Activated CD4-positive, alpha-beta T cell treated with anti-CD3 and anti-CD28 coated beads, Interleukin-10, Interleukin-2, amounts not matched to agents 100 ng/mL and 50 ng/mL, durations not matched to agents 16 hours and 8 hours (primary cell): ENCODE measurements at regions not wholly inside any gene's neighbourhood (a gene's known extent, or its start where the extent isn't known, plus 50 kb on each side); places are given as distances from the start of the nearest gene placed in this dataset.

ENCODE experiments used
- DNase-seq: peaks from one replicate; pipeline ENCODE4 v3.0.0-alpha.2; 2020

- DNase-seq: no peak
Observed at GRCh38 chr2:234834228-234834923, 117.4 kb upstream of the SH3BP4 start.

DNA sequence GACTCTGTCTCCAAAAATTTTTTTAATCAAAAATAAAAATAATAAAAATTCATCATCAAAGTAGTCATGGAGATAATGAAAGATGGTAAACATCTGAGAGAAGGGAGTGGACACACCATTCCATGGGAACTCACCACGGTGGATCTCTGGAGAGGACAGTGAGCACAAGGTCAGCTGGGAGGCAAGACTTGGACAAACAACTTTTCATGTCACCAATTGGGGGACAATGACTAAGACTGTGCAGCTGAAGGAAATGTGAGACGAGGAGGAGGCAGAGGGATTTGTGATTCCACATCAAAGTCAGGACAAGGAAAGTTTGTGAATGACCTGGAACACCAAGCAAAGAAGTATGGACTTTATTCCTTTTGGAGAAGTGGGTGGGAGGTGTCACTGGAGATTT lies 121.0 kb upstream of the SH3BP4 start:
- no peak for DNase-seq

- no peak for DNase-seq
Observed at GRCh38 chr2:234829074-234829455, 122.8 kb upstream of the SH3BP4 start.

DNA sequence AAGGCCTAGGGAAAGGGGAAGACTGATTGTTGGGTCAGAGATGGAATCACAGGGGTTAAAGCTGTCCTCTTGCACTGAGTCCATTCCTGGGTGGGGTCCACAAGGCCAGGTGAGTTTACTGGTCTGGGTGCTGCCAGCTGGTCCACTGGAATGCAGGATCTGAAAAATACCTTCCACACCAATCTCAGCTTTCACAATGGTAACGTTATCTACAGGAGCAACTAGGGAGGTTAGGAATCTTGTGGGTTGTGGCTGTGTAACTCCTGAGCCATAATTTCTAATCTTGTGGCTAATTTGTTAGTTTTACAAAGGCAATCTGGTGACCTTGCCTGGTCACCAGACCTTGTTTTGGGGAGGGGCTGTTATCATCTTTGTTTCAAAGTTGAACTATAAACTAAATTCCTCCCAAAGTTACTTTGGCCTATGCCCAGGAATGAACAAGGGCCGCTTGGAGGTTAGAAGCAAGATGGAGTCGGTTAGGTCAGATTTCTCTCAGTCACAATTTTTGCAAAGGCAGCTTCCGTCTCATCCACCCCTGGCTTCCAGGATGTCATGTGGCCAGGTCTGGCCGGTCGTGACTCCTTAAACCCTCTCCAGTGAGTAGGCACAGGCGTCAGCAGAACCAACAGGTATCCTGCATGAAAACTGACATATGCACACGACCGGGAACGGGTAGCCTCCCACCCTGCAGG lies 123.3 kb upstream of the SH3BP4 start:
- no peak for DNase-seq

- no peak for DNase-seq
Observed at GRCh38 chr2:234827096-234827860, 124.5 kb upstream of the SH3BP4 start.

DNA sequence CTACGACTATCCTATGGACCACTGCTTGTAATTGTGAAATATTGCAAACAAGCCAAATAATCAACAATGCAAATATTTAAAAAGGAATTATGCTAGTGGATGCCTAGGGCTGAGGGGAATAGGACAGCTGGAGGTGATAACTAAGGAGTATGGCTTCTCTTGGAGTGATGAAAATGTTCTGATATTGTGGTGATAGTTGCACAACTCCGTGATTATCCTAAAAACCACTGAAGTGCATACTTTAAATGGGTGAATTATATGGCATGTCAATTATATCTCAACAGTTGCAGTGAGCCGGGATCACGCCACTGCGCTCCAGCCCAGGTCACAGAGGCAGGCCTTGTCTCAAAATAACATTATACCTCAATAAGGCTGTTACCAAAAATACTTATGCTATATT lies 125.1 kb upstream of the SH3BP4 start:
- DNase-seq: no peak

DNA sequence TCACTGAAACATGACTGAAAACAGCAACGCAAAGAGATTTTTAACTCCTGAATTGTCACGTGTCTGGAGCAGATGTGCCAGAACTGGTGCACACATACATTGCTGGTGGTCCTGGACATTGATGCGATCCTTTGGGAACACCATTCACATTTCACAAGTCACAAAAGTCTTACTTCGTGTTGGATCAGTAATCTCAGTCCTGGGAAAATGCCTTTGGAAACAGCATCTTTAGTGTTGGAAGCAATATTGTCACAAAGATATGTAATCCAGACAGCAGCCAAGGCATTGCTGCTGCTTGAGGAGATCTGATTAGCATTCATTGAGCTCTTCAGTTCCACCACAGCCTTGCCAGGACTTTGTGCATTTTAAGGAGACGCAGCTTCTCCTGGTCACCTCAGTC lies 126.2 kb upstream of the SH3BP4 start:
- DNase-seq: no peak

DNA sequence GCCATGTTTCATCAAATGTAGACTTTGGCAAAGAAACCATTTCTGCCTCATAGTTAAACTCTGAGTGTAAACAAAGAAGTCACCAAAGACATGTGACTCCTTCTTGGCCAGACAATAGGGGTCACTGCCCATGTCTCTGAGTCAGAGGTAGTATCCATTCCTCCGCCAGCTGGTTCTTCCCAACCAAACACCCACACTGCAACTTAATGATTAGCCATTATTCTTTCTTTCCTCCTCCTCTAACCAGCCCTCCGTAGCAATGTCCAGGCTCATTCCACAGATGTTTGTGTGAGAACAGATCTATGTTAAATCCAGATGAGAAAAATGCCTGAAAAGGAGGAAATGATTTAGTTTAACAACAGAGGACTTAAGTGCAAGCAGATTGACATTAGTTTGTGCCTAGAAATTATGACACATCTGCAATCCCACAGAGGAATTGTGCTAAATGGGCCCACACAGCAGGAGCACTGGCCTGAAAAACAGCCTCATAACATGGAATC lies 127.9 kb upstream of the SH3BP4 start:
- DNase-seq: no peak

DNA sequence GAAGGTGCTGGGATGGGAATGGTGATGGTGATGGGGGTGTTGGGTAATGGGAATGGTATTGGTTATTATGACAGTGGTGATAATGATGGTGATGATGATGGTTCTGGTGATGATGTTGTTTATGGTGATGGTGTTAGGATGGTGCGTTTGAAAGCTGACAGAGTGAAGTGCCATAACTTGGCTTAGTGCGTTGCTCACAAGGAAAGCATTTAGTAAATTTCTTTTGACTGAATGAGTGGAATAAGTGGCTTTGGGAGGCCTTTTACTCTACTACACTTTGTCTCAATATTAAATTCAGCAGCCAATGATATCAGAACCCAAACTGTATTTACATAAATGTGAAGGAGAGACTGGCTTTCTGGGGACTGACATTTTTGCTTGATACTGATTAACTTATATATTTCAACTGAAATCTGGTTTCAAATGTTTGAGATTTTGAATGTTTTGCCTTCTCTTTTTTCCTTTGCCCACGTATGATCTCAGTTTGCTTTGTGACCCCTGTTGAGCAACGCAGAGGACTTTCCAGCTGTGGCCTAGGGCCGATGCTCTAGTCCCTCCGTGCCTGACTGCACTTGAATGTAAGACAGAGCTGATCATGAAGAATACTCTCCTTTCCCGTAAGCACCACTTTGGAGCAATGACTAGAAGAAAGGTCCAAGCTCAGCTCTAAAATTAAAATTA lies 128.5 kb upstream of the SH3BP4 start:
- no peak for DNase-seq

GRCh38 chr2:234821946-234822475 lies 129.8 kb upstream of the SH3BP4 start:
- DNase-seq: no peak

DNA sequence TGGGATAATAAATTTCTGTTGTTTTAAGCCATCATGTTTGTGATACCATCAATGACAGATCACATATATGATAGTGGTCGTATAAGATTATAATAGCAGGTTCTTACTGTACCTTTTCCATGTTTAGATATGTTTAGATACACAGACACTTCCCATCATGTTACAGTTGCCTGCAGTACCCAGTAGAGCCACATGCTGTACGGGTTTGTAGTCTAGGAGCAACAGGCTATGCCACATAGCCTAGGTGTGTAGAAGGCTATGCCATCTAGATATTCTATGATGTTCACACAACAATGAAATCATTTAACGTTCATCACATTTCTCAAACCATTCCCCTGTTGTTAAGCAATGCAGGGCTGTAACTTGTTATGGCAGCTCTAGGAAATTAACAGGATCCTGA lies 132.9 kb upstream of the SH3BP4 start:
- no peak for DNase-seq

- no peak for DNase-seq
Observed at GRCh38 chr2:234816491-234816890, 135.3 kb upstream of the SH3BP4 start.

DNA sequence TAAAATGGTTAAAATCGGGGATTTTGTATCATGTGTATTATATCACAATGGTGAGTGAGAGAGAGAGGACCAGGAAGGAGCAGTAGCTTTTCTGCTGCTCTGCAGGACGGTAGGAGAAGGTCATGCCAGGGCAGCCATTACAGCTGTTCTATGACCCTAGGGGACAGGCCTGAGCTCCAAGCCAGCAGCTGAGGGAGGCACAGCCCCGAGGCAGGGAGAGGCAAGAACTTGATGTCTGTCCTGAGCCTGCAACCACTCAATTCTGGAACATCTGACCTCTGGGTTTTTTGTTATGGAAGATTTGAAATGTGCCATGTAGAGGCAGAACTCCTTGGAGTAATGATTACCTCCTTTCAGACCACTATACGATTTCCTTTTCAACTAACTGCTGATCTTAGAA lies 135.8 kb upstream of the SH3BP4 start:
- DNase-seq: no peak

DNA sequence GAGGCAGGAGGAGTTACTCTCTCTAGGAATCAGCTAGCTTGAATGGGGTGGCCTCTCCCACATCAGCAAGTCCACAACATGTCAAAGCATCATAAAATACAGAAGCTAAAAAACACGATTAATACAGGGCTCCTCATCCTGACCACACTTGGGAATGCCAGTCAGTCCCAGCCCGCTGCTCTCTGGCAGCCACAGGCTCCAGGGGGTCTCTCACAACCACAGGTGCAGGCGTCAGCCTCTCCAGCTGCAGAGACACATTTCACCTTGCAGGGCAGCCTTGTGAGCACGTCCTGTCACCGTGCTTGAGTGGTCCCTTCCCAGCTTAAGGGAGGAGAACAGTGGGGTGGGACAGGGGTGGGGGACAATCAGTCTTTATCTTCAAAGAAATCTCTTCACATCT lies 137.4 kb upstream of the SH3BP4 start:
- DNase-seq: no peak

- DNase-seq: no peak
Observed at GRCh38 chr2:234812851-234813250, 139.0 kb upstream of the SH3BP4 start.

DNA sequence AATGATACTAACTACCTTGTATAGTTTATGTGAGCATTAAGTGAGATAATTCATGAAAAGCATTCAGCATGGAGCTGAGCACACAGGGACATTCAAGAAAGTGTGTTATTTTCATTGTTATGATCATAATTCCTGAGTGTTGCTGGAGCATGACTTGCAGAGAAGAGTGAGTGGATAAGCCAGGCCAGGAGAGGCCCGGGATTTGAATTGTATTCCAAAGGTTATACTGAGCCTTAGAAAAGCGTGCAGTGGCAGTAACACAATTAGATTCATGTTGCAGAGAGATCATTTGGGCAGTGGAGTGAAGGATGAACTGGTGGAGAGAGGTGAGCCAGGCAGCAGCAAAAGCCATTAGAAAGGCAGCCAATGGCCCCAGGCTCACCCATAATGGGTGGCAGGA lies 142.9 kb upstream of the SH3BP4 start:
- DNase-seq: no peak

- DNase-seq: no peak
Observed at GRCh38 chr2:234806818-234807217, 145.0 kb upstream of the SH3BP4 start.

DNA sequence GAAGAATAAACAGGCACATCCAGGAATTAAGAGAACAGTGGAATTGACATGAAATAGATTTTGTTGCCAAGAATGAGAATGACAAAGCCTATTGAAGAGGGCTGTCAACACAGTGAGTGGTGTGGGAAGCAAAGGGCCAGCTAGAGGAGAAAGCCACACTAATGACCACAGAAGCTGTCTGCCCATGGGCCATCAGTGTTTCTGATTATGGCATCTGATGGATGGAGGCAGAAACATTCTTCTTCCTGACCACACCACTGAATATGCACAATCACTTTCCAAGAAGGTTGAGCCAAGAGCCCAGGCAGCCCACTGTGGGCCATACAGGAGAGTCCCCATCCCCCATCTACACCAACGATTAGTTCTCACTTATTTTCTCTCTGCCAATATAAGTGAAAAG lies 146.0 kb upstream of the SH3BP4 start:
- DNase-seq: no peak

DNA sequence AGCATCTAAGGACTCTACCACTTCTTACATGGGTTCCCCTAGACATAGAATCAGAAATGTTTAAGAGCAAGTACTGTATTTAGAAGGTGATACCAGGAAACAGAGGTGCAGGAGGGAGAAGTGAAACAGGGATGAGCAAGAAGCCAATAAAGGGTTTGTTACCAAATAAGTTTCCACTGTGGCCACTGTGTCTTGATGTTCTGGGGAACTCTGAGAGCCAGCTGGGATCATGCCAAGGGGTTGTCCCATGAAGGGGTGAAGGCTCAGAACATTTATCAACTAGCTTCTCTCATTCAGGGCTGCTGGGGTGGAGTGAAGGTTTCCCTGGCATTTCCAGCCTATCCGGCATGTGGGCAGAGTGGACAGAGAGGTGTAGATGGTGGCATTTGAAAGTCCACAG lies 147.1 kb upstream of the SH3BP4 start:
- DNase-seq: no peak

DNA sequence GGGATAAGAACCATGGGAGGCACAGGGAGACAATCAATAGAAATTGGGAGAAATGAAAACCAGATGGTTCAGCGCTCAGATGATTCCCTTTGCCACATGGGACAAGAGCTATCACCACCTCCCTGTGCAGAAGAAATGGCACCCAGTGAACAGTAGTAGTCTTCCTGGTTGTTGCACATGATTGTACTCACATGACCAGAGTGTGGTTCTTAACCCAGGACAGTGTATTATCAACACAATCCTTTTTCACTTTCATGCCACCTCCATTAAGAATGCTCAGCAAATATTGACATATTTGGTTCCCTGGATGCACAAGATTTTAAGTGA lies 149.0 kb upstream of the SH3BP4 start:
- DNase-seq: no peak

DNA sequence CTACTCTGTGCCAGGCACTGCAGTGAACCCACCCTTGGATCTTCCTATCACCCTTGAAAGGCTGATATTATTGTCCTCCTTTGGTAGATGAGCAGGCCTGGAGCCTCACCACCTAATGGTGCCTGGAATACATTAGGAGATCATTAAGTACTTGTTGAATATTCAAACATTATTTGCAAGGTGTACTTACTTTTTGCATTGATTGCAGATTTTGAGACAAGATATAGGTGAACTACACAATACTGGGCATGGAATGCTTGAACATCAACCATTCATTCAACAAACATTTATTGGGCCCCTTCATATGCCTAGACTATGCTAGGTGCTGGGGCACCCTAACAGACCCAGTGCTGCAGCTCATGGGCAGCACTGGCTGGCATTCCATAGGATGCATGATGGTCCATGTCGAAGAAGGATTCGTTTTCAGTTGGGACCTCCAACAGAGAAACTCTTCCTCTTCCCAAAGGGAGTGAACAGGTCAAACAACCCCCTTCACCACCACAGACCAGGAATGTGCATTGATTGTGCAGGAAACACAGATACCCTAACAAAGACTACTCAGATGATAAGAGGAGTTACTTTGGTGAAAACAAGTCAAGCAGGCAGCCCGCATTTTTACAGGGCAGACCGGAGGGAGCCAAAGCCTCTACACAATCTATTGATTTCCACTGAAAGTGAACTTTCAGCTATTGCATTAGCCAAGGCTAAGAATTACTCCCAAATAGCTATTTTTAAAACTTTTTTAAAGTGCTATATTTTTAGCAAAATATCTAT lies 149.6 kb upstream of the SH3BP4 start:
- no peak for DNase-seq

- no peak for DNase-seq
Observed at GRCh38 chr2:234797566-234798250, 154.1 kb upstream of the SH3BP4 start.
